CD4-positive, alpha-beta T cell treated with Interleukin-17A for 4 hours (primary cell): ENCODE measurements at regions not wholly inside any gene's neighbourhood (a gene's known extent, or its start where the extent isn't known, plus 50 kb on each side); places are given as distances from the start of the nearest gene placed in this dataset.

Experiments
- DNase-seq: peaks from one replicate; pipeline ENCODE4 v3.0.0-alpha.2; 2020; ENCODE audit warnings: mixed read lengths

DNA sequence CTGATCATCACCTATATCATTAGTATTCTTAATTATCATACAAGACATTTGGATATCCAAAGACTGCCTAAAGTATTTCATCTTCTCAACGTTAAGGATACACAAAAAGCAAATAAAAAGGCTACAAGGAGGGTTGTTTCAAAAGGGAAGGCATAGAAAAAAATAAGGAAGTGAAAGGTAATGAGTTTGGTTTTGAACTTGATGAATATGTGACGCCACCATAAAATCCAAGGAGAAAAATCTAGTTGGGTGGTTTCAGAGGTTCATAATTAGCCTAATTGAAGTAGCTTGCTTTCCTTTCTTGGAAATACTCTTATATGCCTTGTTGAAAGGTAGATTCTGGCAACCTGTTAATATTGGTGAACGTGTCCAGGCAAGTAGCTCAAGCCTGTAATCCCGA, 96.1 kb upstream of the SGCD start:
- DNase-seq, result no peak

DNA sequence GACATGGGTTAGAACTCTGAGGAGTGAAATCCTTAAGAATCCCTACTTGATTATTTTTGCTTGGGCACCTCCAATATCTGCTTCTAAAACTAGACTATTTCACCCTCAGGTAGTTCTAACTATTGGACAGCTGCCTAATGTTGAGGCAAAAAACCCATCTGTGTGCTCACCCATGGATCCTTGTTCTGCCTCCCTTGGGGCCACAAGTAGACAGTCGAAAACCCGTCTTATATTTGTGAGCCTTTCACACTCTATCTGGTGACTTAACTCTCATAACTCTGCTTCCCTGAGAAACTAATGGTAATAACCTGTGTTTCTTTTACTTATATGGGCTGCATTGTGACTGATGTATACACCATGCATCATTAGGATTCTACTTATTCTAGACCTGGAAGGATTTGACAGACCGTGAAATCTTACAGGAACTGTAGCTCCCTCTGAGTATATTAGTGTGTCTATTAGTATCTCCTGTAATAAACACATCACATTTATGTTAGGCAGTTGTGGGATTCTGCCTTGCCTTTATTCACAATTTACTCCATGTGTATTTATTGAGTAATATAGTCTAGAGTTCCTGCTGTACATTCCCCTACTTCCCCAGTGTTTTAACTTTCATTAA, 94.6 kb upstream of the SGCD start:
- no peak for DNase-seq

DNA sequence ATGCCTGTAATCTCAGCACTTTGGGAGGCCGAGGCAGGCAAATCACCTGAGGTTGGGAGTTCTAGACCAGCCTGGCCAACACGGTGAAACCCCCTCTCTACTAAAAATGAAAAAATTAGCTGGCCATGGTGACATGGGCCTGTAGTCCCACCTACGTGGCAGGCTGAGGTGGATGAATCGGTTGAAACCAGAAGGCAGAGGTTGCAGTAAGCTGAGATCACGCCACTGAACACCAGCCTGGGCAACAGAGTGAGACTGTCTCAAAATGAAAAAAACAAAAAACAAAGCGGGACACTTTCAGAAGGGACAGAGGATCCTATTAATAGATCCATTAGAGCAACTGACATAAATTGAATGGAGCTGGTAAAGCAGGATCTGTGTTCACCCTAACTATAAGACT, 89.6 kb upstream of the SGCD start:
- DNase-seq, result no peak

DNA sequence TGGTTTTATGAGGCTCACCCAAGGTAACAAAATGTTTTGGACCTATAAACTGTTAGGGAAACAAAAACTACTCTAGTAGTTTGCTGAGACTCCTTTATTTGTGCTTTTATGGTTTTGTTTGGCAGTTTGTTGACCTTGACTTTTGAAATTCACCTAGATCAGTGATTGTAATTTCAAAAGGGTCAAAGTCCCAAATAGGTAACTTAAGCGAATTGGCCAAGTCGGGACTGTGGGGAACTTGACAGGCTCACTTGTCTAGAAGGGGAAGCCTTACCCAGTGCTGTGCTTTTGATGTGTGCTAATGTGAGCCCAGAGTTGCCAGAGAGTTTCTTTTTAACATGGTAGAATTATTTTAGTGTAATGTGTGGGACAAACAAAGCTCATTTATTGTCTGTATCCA, 87.2 kb upstream of the SGCD start:
- DNase-seq, result no peak

DNA sequence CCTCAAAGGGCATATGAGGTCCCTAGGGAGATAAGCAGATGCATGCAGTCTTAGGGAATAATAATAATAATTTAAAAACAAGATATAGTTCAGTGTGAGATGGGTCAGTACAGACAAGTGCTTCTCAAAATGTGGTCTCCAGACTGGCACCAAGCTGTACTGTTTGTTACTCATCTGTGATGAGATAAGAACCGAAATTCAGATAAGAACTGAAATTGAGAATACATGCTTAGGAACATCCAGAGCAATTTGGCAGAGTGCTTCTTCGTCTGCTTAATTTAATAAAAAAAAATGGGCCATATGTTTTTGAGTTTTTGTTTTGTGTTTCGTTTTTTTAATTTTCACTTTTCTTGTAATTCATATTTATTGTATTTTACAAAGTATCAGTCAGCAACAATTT, 86.5 kb upstream of the SGCD start:
- DNase-seq, result no peak

DNA sequence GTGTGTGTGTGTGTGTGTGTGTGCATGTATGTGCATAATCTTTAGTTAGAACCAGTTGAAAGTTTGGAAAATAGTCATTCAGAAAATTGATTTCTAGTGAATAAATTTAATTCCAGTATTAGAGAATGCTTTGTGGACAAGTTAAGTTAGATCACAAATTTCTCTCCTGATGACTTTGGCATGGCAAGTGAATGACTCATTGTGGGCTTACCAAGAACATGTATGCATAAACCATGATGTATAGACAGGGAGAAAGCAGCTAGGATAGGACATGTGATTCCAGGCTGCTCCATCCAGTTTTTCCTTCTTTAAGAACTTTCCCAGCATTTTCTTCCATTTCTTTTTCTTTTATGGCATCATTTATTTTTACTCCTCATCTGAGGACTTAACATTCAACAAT, 85.7 kb upstream of the SGCD start:
- DNase-seq, result no peak

DNA sequence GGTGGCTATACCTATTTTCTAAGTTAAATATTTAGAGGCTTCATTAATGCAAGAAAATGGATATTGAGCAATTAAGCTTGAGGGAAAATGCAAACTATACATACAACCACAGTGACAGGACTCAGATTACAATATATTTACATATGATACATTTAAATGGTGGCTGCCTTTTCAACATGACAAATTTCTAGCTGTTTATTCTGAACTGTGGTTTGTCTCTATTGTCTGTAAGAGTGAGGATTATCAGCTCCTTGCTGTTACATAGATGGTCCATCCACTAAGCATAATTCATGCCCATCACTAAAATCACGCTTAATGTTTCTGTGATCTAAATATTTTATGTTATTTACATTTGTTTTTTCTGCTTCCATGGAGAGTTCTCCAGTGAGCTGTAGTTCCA, 81.1 kb upstream of the SGCD start:
- no peak for DNase-seq

DNA sequence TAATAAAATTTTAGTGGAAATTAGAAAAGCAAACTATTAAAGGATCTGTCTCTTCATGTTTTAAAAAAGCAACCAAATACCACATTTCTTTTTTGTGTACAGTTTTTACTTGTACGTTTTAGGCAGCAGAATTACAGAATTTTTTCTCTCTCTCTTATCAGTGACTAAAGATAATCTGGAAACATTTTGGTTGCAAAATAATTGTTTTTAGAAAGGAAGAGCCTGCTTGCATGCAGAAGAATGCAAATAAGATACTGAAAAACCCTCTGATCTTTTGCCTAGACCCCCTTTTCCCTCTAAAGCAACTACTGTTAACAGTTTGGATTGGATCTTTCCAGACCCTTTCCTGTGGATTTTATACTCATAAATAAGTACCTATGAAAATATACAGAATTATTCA, 75.9 kb upstream of the SGCD start:
- no peak for DNase-seq

DNA sequence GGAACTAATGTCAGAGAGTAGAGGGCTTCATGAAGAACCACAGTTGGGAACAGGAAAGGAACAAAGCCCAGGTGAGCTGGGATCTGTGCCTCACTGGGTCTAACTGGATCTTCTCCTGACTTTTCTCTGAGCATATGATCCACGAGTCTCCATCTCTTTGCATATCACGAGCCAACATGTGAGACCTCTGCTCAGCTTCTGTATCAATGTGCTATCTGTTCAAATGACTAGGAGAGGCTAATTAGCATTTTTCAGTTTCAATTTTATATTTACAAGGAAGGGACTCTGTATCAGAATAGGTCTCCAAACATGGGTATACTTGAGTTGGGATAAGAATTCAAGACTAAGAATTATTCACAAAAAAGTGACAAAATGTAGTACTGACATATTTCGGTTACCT, 73.8 kb upstream of the SGCD start:
- DNase-seq, result no peak

DNA sequence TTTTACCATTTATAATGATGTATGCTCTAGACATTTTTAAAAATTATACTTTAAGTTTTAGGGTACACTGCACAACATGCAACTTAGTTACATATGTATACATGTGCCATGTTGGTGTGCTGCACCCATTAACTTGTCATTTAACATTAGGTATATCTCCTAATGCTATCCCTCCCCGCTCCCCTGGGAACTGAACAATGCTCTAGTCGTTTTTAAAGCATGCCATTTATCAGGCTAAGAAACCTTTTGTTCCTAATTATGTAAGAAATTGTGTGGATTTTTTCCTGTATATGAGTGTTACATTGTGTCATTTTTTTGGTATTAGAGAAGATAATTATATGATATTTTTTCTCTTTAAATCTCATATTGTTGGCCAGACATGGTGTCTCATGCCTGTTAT, 72.8 kb upstream of the SGCD start:
- DNase-seq, result no peak

DNA sequence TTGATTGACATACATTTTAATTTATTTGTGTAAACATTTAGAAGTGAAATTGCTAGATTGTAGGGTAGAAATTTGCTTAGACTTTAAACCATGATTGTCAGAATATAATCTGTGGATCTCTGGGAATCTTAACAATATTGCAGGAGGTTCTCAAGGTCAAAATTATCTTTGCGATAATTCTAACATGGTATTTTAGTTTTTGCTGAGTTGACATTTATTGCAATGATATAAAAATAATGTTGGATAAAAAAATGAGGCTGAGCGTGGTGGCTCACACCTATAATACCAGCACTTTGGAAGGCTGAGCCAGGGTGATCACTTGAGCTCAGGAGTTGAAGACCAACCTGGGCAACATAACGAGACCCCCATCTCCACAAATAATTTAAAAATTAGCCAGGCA, 70.3 kb upstream of the SGCD start:
- DNase-seq, result no peak

DNA sequence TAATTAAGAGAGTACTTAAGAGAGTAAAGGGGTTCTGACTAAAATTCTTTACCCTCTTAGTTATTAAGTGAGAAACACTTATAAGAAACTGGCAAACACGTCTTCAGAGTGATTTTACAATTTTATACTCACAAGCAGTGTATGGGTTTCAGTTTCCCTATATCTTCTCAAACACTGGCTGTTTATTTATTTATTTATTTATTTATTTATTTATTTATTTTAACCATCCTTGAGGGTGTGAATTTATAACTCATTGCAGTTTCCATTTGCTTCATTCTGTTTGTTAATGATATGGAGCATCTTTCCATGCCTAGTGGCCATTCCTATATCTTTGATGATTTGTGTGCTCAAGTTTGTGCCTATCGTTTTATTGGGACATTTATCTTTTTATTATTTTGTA, 68.0 kb upstream of the SGCD start:
- no peak for DNase-seq

DNA sequence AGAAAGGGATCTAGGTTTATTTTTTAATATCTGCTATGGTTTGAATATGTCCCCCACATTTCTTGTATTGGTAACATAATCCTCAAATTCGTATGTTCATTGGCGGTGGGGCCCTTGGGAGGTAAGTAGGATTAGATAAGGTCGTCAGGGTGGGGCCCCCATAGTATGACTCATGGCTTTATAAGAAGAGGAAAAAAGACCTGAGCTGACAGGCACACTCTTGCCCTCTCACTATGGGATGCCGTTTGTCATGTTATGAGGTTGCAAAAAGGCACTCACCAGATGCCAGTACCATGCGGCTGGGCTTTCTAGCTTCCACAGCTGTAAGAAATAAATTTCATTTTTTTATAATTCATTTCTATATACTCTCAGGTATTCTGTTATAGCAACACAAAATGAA, 67.3 kb upstream of the SGCD start:
- DNase-seq, result no peak

DNA sequence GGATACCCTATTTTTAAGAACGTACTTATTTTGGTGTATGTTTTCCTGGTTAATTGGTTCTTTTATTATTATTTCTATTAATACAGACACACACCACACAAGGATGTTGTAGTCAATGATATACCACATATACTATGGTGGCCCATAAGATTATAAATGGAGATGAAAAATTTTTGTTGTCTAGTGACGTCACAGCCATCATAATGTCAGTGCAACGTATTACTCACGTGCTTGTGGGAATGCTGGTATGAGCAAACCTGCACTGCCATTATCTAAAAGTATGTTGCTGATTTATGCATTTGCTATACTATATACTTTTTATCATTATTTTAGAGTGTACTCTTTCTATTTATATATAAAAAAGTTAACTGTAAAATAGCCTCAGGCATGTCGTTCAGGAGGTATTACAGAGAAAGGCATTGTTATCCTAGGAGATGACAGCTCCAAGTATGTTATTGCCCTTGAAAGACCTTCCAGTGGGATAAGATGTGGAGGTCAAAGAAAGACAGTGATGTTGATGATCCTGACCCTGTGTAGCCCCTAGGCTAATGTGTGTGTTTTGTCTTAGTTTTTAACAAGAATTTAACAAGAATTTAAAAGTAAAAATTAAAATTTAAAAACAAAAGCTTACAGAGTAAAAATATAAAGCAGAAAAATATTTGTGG, 65.6 kb upstream of the SGCD start:
- no peak for DNase-seq

DNA sequence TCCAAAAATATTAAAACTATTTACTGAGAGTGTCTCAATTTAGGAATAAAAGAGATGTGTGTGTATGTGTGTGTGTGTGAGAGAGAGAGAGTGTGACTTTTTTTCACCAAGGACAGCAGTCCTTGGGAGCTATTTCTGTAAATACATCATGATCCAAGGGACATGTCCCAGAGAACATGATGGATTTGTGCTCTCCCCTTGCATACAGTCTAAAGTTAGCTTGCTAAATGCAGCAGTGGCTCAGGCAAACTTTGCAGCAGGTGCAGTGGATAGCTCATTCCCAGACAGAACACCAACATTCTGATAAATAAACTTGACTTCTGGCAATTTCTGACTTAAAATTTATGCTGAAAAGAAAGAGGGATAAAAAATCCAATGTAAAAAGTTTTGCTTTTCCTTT, 55.4 kb upstream of the SGCD start:
- no peak for DNase-seq

DNA sequence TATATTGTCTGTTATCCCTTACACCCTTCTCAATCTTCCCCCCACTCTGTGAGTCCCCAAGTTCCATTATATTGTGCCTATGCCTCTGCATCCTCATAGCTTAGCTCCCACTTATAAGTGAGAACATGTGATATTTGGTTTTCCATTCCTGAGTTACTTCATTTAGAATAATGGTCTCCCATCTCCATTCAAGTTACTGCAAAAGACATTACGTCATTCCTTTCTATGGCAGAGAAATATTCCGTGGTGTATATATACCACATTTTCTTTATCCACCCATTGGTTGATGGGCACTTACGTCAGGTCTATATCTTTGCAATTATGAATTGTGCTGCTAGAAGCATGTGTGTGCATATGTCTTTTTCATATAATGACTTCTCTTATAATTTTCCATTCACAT, 54.8 kb upstream of the SGCD start:
- DNase-seq, result no peak

DNA sequence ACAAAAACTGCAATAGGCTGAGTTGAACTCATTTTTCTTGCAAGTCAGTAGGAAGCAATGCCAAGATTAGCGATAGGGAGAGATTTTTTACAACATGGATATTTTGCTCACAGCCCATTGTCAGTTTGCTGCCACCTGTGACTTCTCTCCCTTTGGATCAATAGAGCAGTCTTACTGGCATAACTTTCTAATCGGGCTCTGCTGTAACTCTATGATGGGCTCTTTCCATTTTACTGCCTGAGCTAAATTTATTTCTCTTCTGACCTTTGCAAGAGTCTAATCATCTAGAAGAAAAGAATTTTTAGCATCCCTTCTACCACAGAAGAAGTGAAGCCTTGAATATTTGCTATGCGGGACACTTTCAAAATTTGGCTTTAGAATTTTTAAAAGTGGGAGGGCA, 53.6 kb upstream of the SGCD start:
- no peak for DNase-seq

DNA sequence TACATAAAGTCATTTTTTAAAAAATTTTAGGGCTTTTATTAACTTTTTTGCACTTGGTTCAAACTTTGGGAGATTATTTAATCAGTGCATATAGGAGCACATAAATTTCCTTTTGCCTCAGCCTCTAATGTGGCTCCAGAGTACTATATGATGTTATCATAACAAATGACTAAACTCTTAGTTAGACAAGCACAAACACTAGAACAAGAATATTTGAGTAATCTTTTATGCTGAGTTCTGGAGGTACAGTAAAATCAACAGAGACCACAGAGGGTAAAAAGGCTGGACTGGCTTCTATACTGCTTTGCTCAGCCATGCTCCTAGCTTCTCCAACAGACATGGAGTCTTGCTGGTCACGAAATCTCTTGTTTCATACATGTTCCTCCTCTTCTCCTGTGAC, 52.5 kb upstream of the SGCD start:
- no peak for DNase-seq
